Lower leg skin (tissue), 4 donors: ENCODE measurements at regions not wholly inside any gene's neighbourhood (a gene's known extent, or its start where the extent isn't known, plus 50 kb on each side); places are given as distances from the start of the nearest gene placed in this dataset.

Source experiments
- DNase-seq, 2 donors: peaks; one replicate each; pipeline ENCODE4 v3.0.0-alpha.2; 2019; ENCODE audit warnings: low spot score in 2 of 2
- H3K4me3 ChIP-seq: fragments of 200-600 bp; sonication (generic); 2 replicates; pipeline ENCODE4 v1.5.1; 2017; ENCODE audit warnings: mild to moderate bottlenecking, low read depth; ENCODE audit not compliant: poor library complexity, severe bottlenecking
- POLR2A ChIP-seq, 2 donors: fragments of 450-650 bp; IDR thresholded peaks; one replicate each; pipeline ENCODE4 v1.6.1; 2016 to 2017; ENCODE audit warnings: antibody characterized with exemption in 2 of 2, mild to moderate bottlenecking in 1 of 2, moderate library complexity in 1 of 2
- WGBS, 2 donors: methylation state at CpG; one replicate each; pipeline ENCODE4 v1.1.5; 2018; 5-methylcytosine and 5-hydroxymethylcytosine counted together
- intact Hi-C: fragments of 100-400 bp; cut with DNase I; formaldehyde crosslinking; loops from one replicate; pipeline ENCODE4 v1.15.0; 2023; ENCODE audit warnings: low total_unique reads
- TF ChIP-seq, protein P1 (sequence below), 3 donors: fragments of 450-650 bp; IDR thresholded peaks; one replicate each; pipeline ENCODE4 v1.5.1; 2016; ENCODE audit warnings: antibody characterized with exemption in 3 of 3, mild to moderate bottlenecking in 3 of 3, moderate library complexity in 2 of 3

DNA sequence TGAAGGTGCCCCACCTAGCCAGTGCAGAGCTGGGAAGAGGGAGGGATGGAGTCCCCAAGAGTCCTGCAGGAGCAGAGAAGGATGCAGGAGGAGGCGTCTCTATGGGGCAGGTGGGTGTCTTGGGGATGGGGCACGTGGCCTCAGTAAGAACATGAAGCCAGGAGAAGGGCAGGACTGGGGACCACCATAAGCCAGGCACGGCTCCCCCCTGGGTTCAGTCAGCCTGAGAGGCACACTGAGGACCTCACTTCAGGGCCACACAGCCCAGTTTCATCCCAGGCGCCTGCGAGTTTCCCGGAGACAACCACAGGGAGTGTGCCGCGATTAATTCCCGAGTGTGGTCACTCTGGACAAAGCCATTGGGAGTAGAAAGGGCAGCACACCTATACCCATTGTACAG lies 120.3 kb downstream of the GYPC start:
- whole genome bisulfite sequencing, 2 donors = 42 to 45% methylated on average over 9 of the region's 9 CpGs
- TF ChIP-seq, protein P1, sequence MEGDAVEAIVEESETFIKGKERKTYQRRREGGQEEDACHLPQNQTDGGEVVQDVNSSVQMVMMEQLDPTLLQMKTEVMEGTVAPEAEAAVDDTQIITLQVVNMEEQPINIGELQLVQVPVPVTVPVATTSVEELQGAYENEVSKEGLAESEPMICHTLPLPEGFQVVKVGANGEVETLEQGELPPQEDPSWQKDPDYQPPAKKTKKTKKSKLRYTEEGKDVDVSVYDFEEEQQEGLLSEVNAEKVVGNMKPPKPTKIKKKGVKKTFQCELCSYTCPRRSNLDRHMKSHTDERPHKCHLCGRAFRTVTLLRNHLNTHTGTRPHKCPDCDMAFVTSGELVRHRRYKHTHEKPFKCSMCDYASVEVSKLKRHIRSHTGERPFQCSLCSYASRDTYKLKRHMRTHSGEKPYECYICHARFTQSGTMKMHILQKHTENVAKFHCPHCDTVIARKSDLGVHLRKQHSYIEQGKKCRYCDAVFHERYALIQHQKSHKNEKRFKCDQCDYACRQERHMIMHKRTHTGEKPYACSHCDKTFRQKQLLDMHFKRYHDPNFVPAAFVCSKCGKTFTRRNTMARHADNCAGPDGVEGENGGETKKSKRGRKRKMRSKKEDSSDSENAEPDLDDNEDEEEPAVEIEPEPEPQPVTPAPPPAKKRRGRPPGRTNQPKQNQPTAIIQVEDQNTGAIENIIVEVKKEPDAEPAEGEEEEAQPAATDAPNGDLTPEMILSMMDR (IDR thresholded peaks at IDR 0.05) = no peak
- TF ChIP-seq POLR2A (IDR thresholded peaks at IDR 0.05) = no peak
- intact Hi-C loops = no loop called here
- no peak overlapping the region for H3K4me3 ChIP-seq
- no peak for DNase-seq

DNA sequence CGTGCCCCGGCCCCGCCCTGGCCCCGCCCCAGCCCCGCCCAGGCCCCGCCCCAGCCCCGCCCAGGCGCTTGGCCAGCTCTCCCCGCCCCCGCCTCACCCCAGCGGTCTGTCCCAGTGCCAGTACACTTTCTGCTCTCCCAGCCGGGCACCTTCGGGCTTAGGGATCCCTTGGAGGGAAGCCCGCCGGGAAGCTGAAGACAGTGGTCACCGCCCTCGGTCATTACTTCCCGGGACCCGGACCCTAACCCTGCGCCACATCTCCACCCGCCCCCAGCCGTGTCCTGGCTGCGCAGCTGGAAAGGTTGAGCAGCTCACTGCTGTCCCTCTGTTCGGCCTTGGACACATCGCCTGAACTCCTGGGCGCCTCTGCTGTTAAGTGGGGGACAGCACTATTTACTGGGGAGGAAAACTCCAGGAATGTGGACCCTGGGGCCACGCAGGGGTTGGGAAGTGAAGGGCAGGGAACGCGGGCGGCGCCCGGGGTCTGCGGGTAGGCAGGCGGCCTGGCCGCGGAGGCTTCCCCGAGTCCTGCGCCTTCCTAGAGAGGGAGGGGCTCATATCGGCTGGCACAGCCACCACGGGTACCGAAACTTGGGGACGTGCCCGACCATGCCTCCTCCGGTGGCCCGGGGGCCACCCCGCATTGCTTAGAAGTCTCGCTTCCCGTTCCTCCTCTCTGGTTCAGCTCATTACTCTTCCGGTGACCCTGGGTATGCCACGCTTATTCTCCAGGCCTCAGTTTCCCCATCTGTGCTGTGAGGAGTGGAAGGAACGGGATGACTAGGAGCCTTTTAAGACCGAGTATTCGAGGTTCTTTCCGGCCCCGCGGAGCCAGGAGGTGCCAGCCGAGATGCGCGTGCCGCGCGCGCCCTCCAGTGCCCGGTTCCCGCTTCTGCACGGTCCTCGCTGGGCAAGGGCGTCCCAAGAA lies 121.0 kb downstream of the GYPC start:
- DNase-seq = peak; percentile 65 to 96
- peak overlapping the region; percentile 2 for H3K4me3 ChIP-seq
- intact Hi-C loops = no loop called here
- WGBS, 2 donors = 1% methylated on average over 62 to 65 of the region's 68 CpGs
- TF ChIP-seq, protein P1 (IDR thresholded peaks at IDR 0.05) = peak in 1 of 3 donors; percentile 58
- no peak for TF ChIP-seq POLR2A (IDR thresholded peaks at IDR 0.05)

DNA sequence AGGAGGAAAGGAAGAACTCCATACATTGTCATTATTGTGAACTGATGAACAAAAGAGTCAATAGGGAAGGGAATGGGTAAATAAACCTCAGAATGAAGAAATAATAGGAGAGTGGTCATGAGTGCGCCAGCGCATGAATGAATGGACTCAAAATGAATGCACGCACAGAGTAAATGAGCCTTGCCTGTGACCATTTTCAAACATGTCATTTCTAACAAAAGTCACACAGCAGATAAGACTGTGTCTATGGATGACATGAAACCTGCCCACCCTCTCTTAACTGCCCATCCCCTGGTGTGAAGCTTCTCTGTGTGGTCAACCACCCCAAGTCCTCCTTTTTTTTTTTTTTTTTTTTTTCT lies 121.1 kb upstream of the TEX51 start:
- H3K4me3 ChIP-seq = no peak overlapping the region
- WGBS, 2 donors = 30 to 37% methylated on average over 3 of the region's 3 CpGs
- TF ChIP-seq, protein P1 (IDR thresholded peaks at IDR 0.05) = no peak
- no peak for TF ChIP-seq POLR2A (IDR thresholded peaks at IDR 0.05)
- no peak for DNase-seq
- intact Hi-C loops = no loop called here

DNA sequence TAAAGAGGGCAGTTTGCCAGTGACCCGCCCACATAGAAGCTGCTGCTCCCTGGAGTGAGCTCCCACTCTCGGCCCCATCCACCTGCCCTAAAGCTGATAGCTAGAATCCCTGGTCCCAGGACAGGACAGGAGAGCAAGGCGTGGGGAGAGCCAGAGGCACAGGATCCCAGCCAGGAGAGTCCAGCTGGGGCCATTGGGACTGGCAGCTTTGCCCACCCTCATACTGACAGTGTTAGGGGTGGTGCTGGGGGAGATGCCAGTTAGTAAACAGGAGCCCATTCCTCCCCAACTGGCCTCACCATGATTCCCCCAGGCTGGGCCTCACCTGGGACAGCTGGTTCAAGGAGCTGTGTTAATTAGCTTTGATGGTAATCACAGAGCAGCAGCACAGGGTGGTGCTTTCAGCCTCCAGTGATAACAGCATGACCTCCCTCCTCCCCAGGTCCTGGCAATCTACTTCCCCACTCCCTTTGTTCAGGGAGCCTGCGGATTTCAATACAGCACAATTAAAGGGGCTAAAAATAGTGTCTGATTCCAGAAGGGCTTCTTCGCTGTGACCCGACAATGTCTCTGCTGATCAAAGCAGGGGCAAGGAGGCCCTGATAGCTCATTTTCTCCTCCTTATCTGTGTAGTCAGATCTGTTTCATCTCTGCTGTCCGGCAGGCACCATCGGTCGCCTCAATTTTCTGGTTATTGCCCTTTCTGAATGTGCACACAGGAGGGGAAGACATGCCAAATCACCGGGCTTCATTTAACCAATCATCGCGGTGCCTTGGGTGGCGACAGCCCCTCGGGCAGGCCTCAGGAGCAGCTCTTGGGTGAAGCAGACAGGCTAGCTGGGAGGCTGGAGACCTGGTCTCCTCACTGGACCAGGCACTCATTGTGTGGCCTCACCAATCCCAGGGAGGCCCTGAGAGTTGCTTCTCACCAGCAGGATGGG lies 119.9 kb upstream of the TEX51 start:
- TF ChIP-seq, protein P1 (IDR thresholded peaks at IDR 0.05) = no peak
- TF ChIP-seq POLR2A (IDR thresholded peaks at IDR 0.05) = no peak
- H3K4me3 ChIP-seq = no peak overlapping the region
- DNase-seq = no peak
- intact Hi-C loops = no loop called here
- WGBS, 2 donors = 54 to 65% methylated on average over 9 to 14 of the region's 14 CpGs

DNA sequence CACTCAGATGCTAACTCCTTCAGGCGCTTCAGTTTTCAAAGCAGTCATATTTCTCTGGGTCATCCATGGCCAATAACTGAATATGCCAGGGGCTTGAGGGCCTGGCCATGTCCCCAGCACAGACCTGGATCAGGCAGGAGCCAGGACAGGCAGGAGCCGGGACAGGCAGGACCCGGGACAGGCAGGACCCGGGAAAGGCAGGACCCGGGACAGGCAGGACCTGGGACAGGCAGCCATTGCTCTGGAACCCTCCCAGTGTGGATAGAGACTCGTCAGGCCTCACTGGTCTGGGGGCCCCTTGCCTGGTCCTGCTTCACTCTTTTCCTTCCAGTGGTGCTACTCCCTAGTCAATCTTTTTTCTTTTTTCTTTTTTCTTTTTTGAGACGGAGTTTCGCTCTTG lies 117.5 kb upstream of the TEX51 start:
- 78 to 83% methylated on average over 8 of the region's 8 CpGs for WGBS, 2 donors
- no peak overlapping the region for H3K4me3 ChIP-seq
- TF ChIP-seq POLR2A (IDR thresholded peaks at IDR 0.05) = no peak
- TF ChIP-seq, protein P1 (IDR thresholded peaks at IDR 0.05) = no peak
- DNase-seq = no peak
- intact Hi-C loops = no loop called here
